SIG-M5 treated with dmso at 0.1 percent for 504 hours (cell line): ENCODE measurements at regions not wholly inside any gene's neighbourhood (a gene's known extent, or its start where the extent isn't known, plus 50 kb on each side); places are given as distances from the start of the nearest gene placed in this dataset.
A peak's percentile ranks its signal among the peaks of the same experiment; 100 is the strongest.
"Not testable (repeated sequence)": the region's sequence is repeated elsewhere in the genome, so short reads cannot be mapped to it uniquely, and the experiment has no call there.

ENCODE experiments used
- DNase-seq: peaks from one replicate; lab custom pipeline; 2025; ENCODE audit not compliant: unreplicated experiment; lab: John Stamatoyannopoulos, UW

DNA sequence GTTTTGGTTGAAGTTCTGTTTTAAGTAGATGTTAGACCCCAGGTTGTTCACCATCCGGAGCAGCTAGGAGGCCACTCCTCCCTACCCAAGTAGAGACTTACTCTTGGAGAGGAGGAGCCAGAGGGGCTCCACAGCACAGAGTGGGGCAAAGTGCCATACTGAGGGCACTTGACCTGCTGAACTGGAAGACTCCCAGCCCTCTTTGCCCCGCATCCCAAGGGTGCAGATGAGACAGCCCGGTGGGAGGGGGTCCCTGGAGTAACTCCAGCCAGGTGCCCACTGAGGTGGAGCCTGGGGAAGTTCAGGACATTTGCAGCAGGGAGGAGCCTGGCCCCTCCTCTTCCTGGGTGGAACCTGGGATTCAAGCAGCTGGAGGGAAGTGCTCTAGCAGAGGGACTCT, 102.1 kb upstream of the GPR6 start:
- DNase-seq, result no peak

DNA sequence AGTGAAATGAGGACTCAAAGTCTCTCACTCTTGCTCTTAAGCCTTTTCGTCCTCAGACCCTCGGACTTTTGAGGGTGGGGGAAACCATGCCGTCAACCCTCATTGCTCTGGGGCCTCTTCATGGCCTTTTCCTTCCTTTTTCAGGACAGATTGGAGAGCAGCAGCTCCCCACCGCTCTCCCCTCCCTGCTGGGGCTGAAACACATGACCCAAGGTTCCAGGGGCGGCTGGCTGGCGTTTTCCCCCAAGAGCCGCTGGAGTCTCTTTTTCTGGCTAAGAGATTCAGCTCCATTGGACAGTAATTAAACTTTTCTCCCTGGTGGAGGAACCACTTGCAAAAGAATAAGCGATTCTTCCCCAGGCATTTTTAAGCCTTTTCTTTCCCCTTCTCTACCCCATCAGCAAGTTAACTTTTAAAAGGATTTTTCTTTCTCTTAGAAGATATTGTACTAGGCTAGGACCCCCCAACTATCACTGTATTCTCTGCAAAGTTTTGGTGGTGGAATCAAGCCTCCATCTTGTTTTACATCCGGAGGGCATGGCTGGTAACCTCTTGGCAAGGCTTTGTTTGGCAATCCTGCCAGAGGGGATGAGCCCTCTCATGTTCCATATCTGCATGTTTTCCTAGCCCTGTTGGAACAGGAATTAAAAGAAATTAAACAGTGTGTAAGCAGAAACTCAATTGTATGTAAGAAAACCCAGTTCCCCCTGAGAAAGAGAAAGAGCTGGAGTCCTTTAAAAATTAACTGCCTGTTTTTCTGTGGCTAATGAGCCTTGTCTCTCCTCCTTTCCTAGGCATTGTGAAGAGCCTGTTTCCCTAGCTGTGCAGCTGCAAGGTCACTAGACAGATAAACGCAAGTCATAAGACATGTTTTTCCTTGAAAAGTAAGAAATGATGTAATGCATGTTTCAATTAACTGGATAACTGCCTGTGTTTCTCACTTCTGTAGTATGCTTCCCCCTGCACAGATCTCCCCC, 100.8 kb upstream of the GPR6 start:
- DNase-seq, result peak; percentile 26

DNA sequence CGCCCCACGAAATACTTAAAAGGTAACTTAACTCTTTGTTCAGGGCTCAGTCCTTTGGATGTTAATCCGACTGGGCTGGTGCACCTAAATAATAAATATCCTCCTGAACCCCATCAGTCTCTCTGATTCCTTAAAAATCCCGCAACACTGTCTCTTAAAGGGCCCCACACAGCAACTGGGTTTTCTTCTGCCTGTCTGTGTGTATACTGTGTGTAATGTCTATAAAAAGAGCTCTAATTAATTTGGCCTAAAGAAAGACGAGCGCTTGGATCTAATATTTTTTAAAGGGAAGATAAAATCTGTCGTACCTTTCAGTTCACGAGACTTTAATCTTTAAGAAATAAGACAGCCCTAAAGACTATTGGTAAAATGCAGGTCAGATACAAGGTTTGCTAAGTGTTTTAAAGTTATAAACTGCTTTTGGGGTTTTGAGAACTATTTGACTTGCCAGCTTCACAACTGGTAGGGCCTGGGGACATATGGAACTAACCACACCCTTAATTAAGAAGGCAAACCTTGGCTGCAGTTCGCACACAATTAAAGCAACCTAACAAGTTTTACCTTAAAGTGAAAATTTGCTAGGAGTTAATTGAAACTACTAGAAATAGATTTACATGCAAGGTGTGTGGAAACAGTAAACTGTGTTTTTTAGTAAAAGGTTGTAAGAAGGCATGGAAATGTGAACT, 100.0 kb upstream of the GPR6 start:
- DNase-seq, result not testable (repeated sequence)

DNA sequence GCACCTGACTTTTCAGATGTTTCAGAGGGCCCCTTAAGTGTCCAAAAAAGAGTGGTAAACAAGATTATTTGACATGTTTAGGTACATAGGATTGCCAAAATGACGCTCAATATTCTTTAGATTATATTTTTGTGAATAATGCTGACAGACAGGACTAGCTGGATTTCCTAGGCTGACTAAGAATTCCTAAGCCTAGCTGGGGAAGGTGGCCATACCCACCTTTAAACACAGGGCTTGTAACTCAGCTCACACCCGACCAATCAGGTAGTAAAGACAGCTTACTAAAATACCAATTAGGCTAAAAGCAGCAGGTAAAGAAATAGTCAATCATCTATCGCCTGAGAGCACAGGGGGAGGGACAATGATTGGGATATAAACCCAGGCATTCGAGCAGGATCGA, 99.0 kb upstream of the GPR6 start:
- not testable (repeated sequence) for DNase-seq

DNA sequence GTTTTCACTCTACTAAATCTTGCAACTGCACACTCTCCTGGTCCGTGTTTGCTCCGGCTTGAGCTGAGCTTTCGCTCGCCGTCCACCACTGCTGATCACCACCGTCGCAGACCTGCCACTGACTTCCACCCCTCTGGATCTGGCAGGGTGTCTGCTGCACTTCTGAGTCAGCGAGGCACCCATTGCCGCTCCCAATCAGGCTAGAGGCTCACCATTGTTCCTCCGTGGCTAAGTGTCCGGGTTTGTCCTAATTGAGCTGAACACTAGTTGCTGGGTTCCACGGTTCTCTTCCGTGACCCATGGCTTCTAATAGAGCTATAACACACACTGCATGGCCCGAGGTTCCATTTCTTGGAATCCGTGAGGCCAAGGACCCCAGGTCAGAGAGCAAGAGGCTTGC, 98.6 kb upstream of the GPR6 start:
- DNase-seq, result no peak

DNA sequence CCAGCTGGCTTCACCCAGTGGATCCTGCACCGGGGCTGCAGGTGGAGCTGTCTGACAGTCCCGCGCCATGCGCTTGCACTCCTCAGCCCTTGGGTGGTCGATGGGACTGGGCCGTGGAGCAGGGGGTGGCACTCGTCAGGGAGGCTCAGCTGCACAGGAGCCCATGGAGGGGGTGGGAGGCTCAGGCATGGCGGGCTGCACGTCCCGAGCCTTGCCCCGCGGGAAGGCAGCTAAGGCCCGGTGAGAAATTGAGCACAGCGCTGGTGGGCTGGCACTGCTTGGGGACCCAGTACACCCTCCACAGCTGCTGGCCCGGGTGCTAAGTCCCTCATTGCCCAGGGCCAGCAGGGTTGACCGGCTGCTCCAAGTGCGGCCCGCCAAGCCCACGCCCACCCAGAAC, 97.0 kb upstream of the GPR6 start:
- not testable (repeated sequence) for DNase-seq

DNA sequence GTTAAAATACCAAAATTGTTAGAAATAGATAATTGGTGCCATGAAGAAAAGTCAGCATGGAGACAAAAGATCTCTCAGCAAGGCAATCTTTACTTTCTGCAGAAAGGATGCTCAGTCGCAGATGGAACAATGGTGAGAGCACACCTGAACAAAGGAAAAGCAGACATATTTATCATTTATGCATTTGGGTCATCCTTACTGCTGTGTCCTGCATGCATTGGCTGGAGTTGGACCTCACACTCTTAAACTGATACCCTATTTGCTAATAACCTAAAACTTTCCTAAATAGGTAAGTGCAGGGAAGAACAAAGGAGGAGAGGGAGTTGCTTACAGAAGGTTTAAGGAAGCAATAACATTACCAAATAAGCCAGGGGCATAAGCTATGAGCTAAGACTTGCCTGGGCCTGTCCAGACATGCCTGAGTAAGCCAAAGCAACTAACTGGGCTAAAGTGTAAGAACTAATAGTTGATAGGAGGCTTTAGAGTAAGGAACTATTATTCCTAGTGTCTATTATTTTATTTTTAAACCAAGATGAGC, 96.1 kb upstream of the GPR6 start:
- peak; percentile 75 for DNase-seq

DNA sequence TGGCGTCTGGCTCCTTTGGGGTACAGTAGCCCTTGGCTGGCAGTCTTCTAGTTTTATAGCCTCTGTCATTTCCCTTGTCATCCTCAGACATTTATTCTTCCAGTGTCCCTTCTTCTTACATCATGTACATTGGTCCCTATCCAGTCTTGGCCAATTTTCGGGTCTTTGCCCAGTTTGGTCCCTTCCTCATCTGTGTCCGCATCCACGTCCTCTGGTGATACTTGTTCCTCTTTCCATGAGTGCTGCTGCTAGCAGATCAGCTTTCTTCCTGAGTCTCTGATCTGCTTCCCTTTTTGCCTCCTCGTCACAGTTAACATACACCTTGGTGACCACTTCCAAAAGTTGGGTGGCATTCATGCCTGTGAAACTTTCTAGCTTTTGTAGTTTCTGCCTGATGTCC, 86.2 kb upstream of the GPR6 start:
- DNase-seq, result peak; percentile 92

DNA sequence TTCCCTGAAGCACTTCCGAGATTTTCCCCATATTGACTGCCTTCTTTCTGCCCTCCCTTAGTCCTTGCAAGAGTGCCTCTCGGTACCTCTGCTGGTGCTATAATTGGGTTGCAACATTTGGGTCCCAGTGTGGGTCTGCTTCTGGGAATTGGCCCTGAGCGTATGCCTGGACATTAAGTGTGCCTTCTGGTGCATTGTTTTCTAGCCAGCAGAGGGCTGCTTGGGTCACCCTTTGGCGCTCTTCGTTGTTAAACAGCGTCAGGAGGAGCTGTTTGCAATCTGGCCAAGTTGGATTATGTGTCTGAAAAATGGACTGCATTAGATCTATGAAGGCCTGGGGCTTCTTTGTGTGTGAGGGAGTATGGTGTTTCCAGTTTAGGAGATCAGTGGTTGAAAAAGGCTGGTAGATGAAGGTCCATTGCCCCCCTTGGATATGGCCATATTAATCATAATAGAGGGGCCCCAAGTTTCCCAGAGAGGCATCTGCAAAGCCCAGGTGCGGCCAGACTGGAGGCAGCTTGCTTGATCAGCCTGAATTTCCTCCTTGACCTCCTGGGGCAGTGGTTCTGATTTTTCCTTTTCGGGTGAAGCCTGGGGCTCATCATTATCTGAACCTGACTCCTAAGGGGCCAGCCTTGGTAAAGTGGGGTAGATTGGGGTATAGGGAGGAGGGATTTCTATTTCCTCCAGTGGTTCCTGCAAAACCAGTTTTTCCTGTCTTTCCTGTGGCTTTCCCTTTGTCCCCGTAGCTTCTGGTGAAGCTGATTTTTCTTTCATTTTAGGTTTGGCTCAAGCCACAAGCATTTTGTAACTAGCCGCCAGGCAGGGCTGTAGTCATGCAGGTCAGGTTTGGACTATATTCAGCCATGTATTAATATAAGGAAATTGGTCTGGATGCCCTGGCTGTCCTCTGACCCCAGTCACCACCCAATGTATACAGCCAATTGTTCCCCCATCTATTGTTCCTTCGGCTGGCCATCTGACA, 85.4 kb upstream of the GPR6 start:
- DNase-seq, result peak; percentile 49

DNA sequence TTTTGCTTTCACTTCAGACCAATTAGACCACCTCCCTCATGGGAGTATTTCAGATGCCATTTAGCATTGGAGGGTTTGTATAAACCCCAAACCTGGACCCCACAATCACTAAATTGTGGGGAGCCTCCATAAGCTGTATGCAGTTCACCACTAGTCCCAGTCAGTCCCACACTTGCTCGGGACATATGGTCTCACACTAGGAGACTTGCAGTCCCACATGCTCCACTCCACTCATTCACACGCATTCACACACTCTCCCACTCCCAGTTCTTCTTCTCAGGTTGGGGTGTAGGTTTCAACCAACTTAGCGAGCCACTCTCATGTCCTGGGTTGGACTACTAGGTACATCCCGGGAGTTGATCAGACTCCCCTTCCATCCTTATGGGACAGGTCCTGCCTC, 84.5 kb upstream of the GPR6 start:
- no peak for DNase-seq

DNA sequence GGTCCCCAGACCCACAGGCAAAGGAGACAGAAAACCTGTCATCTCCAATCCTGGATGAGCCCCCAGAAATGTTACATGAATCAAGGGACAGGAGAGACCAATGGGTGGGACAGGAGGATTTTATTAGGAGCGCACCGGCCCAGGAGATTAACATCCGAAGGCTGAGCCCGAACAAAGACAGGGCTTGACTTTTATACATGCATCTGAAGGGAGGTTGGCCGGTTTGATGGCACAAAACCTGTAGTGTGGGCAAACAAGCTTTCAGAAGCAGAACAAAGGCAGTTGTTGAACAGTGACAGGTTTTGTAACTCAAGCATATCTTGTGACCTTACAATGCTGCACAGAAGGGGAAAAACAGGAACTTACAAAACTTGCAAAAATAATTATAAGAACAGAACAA, 83.9 kb upstream of the GPR6 start:
- DNase-seq, result peak; percentile 97

DNA sequence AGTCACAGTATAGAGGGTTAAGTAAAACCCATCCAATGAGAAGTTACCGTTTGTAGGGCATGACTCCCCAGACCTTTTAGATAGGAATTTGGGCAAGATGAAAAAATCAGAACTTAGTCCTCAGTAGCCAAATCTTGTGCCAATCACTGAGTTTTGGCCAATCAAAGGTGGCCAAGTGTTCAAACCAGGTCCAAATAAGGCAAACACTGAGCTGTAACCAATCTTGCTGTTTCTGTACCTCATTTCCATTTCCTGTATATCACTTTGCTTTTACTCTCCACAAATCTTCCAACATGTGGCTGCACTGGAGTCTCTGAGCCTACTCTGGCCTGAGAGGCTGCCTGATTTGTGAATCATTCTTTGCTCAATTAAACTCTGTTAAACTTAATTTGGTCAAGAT, 81.8 kb upstream of the GPR6 start:
- no peak for DNase-seq

DNA sequence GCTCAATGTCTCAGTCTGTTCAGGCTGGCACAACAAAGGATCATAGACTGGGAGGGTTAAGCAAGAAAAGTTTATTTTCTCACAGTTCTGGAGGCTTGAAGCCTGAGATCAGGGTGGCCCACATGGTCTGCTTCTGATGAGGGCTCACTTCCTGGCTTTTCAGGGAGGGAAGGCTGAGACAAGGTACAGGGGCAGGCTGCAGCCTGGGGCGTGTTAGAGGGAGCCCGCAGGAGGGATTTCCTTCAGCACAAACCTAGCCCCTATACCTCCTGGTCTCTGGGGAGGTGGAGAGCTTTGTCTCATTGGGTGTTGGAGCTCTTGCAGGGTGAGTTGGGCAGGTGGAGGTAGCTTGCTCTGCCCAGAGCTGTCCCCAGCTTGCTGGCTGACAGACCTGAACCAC, 81.1 kb upstream of the GPR6 start:
- DNase-seq, result no peak

DNA sequence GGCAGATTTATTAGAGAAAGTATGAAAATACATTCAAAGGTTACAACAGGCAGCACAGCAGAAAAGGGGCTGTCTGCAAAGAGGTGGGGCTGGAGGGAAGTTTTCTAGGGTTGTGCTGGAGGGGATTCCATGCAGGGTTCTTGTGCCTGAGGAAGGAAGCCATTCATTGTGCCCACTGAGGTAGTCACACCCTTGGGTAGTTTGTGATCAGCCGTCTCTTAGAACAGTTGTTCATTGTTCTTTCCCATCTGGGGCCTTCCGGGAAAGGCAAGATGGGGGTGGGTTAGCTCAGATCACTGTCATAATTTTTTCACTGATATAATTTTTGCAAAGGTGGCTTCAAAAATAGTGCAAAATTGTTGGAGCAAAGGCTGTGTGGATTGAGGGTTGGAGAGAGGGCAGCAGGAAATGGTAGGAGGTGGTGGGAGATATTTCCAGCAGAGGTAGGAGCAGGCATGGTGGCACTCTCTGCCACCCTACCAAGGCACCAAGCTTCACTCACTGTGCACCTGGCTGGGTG, 80.5 kb upstream of the GPR6 start:
- no peak for DNase-seq

DNA sequence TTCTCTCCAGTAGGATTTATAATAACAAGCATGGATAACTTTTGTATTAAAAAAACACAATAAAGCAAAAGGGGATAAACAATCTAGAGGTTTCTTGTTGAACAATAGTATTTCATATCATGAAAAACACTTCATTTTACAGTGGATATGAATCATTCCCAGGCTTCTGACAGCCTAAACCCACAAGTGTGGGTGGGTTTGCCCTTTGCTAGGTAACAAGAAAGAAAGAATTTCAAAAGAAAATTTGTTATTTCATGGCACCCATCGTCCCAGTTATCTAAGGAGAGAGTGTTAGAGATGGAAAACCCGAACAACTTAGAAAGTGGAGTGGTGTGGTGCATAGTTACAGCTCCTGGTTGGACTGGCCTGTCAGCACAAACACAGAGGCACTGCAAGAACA, 76.1 kb upstream of the GPR6 start:
- no peak for DNase-seq

DNA sequence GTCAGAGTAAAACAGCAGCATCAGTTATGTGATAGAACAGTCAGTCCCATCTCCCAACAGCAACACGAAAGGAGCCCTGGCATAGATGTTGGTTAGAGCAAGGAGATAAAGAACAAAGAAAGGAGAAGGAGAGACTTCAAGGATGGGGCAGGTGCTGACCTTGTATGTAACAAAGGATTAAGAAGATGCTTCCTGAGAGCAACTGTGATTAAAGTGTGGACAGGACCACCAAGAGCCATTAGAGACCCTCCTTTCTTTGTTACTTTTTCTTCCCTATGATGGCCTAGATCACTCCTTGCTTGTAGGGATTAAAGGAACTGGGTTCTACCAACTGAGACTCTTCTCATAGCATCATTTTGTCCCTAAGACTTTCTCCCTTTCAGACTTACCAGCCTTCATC, 75.2 kb upstream of the GPR6 start:
- DNase-seq, result no peak

DNA sequence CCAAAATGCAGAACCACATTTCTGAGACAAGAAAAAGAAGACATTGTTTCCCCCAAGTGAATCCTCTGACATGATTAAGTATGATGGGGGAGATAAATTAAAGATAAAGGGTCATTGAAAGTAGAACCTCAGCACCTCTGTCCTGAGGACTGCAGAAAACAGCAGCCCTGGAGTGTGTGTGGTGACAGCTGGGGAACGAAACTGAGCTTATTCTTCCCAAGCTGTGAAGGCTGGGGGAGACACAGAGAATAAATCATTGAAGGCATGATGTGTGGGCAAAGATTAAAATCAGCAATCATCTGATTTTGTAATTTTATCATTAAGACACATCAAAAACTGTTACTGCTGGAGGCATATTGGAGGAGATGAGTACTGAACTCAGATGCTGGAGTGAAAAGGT, 67.5 kb upstream of the GPR6 start:
- DNase-seq, result no peak

DNA sequence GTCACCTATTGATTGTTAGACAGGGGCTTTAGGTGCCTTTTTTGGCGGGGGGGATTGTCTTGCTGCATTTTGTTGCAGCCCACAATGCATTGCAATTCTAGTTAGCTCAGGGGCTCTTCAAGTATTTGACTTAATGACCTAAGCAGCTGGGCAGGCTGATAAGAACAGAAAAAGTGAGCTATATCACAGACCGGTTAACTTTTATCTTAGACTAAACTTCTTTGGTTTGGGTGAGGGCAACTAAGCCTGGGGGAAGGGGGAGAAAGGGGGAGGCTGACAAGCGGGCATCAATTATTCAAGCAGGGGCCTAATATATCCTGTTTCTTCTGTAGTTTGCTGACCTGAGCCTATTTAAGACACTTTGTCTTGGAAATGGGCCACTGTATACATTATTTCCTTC, 66.0 kb upstream of the GPR6 start:
- DNase-seq, result no peak

DNA sequence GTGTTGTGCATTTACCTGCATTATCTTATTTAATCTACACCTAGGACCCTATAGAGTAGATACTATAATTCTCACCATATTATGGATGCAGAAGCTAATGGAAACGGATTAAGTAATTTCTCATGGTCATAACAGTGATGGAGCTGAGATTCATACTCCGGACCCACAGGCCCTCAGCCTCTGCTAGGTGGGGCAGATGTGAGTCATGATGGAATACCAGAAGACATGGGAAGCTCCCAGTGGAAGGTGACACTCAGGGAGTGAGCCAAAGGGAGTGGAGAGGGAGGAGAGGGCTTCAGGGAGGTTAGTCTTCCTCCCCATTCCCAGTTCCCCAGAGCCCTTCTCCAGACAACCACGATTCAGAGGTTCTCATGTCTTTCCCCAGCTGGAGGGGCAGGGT, 65.2 kb upstream of the GPR6 start:
- no peak for DNase-seq

DNA sequence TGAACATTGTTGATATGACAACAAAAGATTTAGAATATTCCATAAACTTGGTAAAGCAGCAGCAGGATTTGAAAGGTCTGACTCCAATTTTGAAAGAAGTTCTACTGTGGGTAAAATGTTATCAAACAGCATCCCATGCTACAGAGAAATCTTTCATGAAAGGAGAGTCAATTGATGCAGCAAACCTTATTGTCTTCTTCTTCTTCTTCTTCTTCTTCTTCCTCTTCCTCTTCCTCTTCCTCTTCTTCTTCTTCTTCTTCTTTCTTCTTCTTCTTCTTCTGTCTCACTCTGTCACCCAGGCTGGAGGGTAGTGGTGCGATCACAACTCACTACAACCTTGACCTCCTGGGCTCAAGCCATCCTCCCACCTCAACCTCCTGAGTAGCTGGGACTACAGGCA, 62.4 kb upstream of the GPR6 start:
- not testable (repeated sequence) for DNase-seq

DNA sequence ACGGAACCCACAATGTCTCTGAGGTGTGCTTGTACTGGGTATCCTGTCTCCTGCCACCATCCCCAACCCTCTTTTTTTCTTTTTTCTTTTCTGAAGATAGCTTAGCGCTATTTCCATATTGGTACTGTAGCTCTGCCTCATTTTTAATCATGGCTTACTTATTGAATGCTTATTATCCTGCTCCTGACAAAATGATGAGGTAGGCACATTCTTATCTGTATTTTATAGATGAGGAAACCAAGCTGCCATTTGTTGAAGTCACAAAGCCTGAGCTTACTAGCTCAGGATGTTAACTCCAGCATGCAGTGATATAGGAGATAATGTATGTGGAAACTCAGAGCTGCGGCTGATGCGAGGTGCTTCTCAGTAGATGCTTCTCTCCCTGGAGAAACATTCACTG, 61.4 kb upstream of the GPR6 start:
- DNase-seq, result no peak
